PC-3 (cell line): ENCODE measurements at regions not wholly inside any gene's neighbourhood (a gene's known extent, or its start where the extent isn't known, plus 50 kb on each side); places are given as distances from the start of the nearest gene placed in this dataset.

ENCODE experiments used
- CTCF ChIP-seq: fragments of 300-600 bp; sonication (generic); conservative IDR thresholded peaks from 2 replicates; pipeline ENCODE4 v1.5.1; 2017; ENCODE audit warnings: antibody characterized with exemption, low read depth, mild to moderate bottlenecking, low read length
- EZH2 ChIP-seq: fragments of 300-600 bp; sonication (generic); IDR thresholded peaks from one replicate; pipeline ENCODE4 v1.6.1; 2017; ENCODE audit warnings: antibody characterized with exemption, mild to moderate bottlenecking, low read length; ENCODE audit not compliant: unreplicated experiment
- EZH2phosphoT487 ChIP-seq: fragments of 300-600 bp; sonication (generic); IDR thresholded peaks from 2 replicates; pipeline ENCODE4 v1.6.1; 2018; ENCODE audit warnings: mild to moderate bottlenecking, antibody characterized with exemption, low read length, borderline replicate concordance

DNA sequence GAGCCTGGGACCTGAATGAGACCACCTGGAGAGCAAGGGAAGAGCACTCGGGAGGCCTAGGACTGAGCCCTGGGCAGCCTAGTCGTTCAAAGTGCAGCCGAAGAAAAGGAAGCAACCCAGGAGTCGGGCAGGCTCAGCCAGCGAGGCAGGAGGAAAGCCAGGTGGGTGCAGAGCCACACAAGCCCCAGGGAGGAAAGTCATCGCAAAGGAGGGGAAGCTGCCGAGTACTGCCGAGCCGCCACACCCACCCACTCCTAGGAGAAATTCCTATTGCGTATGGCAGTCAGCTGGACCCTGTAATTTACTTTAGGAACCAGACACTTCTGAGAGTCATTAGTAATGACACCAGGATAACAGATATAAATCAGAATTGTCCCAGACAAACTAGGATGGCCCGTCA lies 187.6 kb downstream of the KATNIP start:
- no peak for TF ChIP-seq CTCF
- no peak for TF ChIP-seq EZH2
- TF ChIP-seq EZH2phosphoT487: no peak
